Right renal cortex interstitium (tissue), 3 donors: ENCODE measurements at regions not wholly inside any gene's neighbourhood (a gene's known extent, or its start where the extent isn't known, plus 50 kb on each side); places are given as distances from the start of the nearest gene placed in this dataset.

Experiments used
- DNase-seq, 3 donors: peaks; one replicate each; pipeline ENCODE4 v3.0.0-alpha.2; 2013; ENCODE audit warnings: low read depth in 3 of 3, low spot score in 2 of 3

DNA sequence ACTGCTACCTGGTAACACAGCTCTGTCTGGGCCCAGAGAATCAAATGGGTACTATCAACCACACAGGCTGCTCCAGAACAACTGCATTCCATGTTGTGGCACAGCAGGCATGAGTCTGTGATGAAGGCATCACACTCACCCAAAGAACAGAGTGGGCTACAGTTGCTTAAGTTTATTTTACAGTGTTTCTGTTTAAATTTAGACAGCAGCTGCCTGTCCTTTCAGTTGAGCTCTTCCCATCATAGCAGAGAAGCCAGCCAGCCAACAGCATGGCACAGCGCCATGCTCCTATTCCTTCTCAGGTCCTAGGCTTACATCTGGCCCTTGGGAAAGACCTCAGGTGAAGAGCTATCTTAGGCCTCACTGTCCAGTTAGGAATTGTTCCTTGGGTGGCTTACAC lies 147.0 kb upstream of the FRMD6 start:
- DNase-seq = no peak

DNA sequence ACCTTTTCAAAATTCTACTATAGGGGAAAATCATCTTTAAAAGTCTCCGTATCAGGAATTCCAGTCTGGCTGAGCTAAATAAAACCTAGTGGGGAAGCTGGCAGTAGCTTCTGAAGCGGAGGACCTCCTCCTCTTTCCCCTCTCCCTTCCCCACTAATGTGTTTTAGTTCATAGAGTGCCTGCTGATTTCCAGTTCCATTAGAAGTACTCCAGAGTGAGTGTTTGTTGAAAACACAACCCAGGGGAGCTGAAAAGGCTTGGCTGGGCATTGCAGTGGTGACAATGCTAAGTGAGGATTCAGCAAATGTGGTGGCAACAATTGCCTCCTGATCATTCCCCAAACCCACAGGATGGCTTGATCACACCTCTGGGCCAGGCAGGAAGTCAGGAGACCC lies 144.2 kb upstream of the FRMD6 start:
- DNase-seq = no peak

DNA sequence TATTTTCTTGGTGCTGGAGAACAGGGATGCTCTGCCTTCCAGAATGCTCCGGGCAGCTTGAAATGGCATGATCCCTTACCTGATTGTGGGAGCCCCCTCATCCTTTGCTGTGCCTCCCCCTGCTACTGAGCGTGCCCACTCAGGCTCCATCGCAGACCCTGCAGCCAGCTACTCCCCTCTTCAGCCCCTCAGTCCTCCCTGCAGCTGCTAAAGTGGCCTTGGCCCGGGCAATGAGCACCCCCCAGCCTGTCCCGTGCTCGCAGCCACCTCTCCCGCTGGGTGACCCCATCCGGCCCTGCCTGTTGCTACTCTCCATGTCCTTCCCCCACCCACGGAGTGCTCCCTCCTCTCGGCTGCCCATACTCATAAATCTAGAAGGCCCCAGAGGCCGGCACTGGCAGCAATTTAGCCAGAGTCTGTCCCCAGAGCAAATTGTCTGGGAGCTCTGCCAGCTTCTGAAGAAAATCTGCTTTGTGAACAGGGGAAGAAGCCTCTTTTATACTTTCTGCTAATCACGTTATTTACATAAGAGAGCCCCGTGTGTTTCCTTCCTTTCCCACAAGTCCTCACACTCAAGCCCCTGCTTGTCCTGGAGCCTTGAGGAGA lies 143.7 kb upstream of the FRMD6 start:
- DNase-seq = peak in 1 of 3 donors; percentile 45

DNA sequence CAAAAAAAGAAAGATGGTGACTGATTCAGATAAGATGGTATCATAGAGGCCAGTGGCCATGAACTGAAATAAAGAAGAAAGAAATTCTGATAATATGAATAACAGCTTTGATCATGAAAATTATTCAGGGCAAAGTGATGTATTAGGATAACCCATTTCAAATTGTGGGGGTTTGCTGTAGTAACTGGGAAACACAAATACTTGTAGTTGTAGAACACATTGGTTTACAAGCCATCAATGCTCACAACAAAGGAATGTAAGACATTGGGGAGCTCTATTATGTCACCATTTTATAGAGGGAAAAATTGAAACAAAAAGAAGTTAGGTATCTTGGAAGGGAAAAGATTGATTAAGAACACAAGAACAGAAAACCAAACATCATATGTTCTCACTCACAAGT lies 140.4 kb upstream of the FRMD6 start:
- DNase-seq = no peak

DNA sequence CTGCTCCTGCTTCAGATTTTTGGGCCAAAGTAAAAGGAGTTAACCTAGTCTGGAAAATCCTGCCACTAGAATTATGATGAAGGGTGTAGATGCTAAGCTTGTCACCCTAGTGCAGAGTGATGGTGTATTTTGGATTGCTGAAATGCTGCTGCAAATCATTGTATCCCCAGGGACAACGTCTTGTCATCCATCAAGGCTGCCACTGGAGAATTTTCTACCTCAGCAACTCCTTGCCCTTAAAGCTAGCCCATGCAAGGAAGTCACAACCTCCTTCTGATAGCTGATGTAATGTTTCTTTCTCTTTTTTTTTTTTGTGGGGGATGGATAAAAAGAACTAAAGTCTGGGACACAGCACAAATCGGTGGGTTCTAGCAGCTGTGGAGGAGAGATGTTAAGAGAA lies 139.4 kb upstream of the FRMD6 start:
- DNase-seq = no peak

DNA sequence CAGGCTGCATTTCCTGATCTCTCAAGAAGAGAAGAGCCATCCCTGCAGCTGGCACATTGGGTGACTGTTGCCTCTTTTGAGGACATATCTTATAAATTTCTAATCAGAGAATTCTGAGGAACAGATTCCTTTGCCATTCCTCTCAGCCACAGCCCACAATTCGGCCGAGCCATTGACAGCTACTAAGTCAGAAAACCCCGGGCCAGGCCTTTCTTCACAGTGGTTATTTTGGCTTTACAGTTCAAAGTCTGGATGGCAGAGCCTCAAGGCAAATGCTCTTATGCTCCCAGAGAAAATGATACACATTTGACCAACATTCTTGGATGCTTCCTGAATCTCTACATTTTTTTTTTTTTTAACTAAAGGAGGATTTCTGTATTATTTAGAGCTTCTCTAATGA lies 138.4 kb upstream of the FRMD6 start:
- no peak for DNase-seq

DNA sequence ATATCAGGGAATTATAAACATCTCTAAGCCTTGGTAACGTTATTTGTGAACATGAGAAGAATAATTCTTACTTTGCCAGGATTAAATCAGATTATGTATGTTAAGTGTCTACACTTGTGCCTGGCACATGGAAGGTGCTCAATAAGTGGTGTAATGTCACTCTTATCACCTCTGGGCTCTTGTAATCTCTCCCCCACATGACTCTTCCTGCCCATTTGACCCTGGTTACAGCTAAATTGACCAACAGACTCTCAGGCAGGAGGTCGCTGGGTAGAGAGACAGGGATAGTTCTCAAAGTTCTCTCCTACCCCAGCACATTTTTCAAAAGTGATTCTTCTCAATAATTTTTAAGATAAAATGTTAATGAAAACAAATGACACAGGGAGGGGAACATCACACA lies 137.8 kb upstream of the FRMD6 start:
- DNase-seq = no peak

DNA sequence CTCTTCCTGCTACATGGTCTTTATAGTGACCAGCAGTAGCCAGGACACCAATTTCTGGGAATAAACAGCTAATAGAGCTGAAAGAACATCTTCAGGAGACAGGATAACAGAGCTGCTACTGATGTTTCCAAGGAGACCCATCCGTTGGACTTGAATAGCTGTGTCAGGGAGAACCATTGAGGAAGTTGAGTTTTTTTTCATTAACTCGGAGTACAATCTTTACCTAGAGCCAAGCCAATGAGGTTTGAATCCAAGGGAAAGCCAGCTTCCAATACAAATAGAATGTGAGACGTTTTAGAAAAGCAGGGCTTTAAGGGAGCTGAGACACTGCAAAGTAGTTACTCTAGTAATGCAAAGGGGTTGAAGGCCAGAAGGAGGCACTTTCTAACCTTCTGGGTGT lies 136.1 kb upstream of the FRMD6 start:
- no peak for DNase-seq

DNA sequence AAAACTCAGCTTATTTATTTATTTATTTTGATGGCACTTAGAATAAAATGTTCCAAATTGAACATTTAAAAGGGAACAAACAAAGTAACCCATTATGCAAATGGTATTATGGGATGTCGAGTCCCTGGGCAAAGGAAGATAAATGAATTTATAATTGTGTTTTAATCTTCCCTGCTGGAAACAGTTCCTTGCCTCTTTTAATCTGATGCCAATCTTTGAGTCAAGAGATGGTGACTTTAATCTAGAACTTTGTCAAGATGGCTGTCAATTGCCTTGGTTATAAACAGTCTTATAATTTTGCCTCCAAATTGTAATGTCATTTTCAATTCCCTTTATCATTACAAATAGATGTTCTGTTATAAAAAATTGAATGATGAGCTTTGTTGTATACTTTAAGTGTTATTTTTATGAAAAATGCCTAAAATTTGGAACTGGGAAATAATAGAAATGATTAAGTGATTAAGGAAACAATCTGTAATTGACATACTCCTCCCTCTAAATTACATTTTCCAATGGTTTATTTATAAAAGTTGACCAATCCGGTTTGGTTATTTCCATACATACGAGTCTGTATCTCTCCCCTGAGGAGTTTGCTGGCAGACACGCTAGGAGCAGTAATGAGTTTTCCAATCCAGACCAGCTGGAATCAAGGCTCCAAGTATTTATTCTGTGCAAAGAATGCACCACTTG lies 134.9 kb upstream of the FRMD6 start:
- DNase-seq = no peak

DNA sequence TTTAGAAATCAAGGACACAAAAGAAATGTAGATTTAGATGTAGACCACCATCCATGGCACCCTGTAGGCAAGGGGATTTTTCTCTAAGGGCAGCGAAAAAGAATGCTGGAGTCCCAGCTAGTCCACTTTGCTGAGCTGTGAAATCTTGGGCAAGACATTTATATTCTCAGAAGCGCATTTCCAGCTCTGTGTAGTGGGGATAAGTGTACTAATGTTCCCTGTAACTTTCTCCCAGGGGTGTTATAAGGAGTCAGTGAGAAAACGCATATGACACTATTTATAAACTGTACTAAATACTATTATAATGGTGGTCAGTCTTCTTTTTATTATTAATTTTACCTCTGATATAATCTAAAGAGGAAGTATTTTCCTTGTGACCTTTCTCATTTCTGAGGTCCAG lies 133.4 kb upstream of the FRMD6 start:
- DNase-seq = no peak

DNA sequence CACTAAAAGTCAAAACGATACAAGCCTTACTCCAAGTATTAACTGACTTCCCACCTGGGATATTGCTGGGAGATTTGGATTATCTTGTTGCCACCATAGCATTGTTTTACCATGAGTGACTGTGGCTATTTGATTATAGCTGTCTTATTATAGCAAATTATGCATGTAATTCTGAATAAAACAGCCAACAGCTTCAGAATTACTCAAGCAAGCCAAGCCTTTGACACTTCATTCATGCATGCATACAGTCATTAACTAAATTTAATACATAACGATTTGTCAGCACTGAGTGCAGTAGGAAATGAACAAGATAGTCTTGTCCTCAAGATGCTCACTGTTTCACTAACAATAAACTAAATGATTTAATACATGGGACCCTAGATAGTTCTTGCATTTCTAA lies 133.0 kb upstream of the FRMD6 start:
- no peak for DNase-seq

DNA sequence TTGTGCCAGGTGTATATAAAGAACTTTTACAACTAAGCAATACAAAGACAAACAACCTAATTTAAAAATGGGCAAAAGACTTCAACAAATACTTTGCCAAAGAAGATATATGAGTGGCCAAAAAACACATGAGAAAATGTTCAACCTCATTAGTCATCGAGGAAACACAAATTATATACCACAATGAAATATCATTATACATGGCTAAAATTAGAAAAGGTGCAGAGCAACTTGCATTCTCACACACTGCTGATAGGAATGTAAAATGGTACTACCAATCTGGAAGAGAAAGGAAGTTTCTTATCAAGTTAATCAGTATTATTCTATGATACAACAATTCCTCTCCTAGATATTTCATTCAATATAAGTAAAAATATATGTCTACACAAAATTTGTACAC lies 131.6 kb upstream of the FRMD6 start:
- DNase-seq = no peak

DNA sequence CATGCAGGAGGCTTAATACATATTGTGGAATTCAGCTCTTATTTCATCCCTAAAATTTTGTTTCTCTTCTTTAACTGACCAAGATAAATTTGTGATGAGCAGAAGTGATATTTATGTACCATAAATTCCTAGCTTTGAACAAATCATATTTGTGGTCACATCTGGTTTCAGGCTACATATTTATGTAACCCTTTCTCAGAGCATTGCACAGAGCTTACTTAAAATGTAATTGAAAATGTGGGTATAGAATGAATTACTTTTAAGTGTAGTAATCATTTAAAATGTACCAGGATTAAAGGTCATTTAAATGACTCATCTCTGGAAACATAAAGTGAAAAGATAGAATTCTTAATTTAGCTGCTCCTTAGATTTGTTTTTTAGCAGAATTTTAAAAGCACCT lies 129.9 kb upstream of the FRMD6 start:
- DNase-seq = no peak

DNA sequence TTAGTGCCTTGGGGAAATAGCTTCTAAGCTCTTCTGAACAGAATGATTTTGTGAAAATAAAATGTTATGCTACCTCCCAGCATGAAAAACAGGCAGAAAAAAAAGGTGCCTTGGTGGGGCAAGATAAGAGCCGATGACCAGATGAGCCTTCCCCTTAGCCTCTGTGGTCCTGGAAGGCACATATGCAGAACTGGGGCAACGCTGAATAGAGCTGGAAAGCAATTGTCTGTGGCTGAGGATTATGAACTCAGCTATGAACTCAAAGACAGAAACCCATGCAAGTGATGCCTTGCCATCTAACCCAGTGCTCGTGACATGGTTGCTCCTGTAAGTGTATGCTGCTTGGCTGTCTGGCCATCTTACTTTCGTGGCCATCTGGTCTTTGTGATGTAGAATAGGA lies 128.5 kb upstream of the FRMD6 start:
- no peak for DNase-seq

DNA sequence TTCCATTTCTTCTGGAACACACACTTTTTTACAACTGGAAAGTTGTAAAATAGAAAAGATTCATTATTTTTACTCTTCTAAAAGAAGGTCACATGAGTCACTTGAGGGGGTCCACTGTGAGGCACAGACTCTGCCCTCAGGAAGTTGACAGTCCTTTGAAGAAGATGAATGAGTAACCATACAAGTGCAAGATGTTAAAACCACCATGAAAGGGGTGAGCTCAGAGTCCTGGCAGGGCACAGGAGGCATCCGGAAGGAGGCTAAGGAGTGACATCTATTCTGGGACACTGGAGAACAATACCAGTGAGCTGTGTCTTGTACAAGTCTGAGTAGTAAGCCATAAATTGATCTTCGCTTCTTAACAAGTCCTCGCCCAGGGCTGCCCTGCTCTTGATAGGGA lies 126.0 kb upstream of the FRMD6 start:
- DNase-seq = no peak

DNA sequence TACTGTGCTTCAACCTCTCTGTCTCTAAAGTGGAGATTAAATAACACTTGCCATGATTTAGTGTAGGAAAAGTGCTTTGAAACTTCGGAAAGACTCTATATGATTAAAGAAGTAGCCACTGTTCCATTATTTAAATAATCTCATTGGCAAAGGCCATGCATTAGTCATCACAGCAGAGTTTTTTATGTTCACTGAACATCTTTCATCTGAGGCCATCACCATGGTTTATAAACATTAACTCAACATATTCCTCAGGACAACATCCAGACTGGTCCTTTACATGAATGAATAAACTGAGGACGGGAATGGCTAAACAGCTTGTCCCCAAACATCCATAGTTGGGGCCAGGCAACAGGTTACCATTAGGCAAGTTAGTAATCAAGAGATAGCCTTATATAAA lies 124.6 kb upstream of the FRMD6 start:
- DNase-seq = no peak

DNA sequence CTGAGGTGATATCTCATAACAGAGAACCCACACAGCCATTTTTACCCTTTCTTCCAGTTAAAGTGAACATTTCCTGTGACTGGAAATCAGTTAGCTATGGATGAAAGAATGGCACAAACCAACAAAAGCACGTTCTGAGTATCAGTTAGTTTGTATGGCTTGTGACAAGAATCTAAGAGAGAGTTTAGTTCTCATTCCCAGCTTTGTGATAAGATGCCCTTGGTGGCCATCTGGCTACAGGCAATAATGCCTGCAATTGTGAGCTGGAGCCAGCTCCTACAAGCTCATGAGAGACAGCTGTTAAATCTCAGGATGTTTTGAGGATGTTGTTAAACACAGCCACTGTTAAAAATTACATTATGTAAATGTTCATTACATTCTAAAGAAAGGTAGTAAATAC lies 122.0 kb upstream of the FRMD6 start:
- DNase-seq = no peak

DNA sequence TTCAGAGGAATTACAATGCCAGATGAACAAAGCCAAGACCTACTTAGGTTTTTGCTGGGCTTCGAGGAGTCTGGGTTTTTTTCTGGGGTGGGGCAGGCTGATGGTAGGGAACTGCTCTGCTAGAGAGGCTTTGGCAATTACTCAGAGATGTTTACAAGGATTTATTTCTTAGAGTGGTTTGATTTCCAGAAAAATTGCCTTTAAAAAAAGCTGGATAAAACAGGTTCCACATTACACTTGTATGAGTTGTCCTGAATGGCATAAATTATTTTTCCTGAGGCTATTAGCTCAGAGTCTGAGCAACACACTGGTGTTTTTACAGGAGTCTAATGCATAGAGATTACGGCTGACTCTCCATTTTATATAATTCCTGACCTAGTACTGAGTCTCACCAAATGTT lies 118.5 kb upstream of the FRMD6 start:
- DNase-seq = no peak

DNA sequence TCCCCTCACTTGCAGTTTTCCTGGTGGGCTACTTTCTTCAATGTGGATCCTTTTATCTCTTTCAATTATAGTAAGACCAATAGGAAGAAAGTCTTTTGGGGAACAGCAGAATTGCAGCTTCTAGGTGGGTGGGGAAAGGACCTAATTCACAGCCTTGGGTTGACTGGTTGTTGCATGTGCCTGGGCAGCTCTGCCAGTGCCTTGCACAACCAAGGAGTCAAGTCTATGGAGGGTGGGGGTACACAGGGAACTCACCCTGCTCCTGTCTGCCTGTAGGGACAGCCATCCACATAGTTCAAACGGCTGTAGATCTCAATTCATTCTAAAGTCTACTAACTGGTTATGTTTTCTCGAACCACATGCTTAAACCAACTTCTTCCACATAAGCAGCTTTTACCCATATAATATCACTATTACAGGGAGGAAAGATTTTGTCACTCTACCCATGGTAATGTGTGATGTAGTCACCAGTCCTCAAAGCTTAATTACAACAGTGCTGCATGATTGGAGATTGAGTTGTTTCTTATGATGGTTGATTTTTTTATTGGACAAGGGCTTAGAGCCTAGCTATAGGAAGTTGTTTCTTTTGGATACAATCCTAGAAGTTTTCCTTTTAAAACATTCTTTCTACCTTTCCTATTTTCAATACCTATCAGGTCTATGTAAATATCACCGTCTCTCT lies 117.7 kb upstream of the FRMD6 start:
- DNase-seq = no peak

DNA sequence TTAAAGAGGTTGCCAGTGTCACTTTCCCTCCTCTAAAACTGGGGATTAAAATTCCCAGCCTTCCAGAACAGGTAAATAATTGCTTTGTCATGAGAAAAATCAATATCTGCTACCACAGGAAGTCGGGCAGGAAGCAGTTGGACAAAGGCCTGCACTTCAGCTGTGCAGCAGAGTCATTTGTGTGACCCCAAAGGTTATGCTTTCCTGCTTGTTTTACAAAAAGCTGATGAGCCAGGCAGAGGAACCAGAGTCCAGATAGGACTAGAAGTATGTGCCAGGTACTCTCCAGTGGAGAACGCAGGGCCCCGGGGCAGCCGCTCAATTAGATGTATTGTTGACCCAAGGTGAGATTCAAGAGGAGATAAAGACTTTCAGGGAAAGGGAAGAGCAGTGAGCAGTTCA lies 117.1 kb upstream of the FRMD6 start:
- DNase-seq = no peak

DNA sequence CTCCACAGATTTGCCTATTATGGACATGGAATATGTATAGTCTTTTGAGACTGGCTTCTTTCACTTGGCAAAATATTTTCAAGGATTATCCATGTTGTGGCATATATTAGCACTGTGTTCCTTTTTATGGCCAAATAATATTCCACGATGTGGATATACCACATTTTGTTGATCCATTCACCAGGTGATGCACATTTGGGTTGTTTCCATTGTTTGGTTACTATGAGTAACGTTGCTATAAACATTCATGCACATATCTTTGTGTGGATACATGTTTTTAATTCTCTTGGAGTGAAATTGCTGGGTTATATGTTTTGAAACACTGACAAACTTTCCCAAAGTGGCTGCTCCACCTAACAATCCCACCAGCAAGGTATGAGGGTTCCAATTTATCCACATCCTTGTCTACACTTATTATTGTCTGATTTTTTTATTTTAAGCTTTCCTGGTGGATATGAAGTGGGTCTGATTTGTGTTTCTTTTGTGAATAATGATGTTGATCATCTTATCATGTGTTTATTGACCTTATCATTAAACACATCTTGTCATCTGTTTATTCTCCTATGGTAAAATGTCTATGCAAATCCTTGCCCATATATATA lies 116.2 kb upstream of the FRMD6 start:
- DNase-seq = no peak

DNA sequence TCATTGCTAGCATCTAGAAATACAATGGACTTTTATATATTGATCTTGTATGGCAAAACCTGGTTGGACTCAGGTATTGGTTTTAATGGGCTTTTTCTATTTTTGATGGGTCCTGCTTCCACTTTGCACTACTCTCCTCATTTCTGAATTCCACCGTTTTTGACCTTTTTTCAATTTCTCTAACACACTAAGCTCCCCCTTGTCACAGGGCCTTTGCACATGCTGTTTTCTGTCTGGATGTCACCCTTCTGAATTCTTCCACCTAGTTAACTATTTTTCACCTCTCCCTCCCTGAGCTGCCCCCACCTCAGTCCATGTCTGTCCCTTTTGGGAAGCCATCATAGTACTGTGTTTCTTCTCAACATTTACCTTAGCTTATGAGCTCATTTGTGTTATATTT lies 112.7 kb upstream of the FRMD6 start:
- DNase-seq = no peak
